Panc1 (cell line): ENCODE measurements at regions not wholly inside any gene's neighbourhood (a gene's known extent, or its start where the extent isn't known, plus 50 kb on each side); places are given as distances from the start of the nearest gene placed in this dataset.

ENCODE experiments used
- ATAC-seq: fragments of 200-7000 bp; cut with Tn5 transposase; 2 replicates; pipeline ENCODE4 v1.9.1; 2020; ENCODE audit warnings: mild to moderate bottlenecking, moderate library complexity
- BruUV-seq: library from RNA; stranded (reverse); fragments of 400-500 nt; replicated peaks from 2 replicates; lab custom pipeline; 2021; lab: Mats Ljungman, UMichigan
- CTCF ChIA-PET: fragments of 300-600 bp; sonication (Branson Sonifier 250); formaldehyde crosslinking; loops from one replicate; lab custom pipeline; 2022; ENCODE audit warnings: antibody characterized with exemption; lab: Charles Lee
- POLR2A ChIA-PET: fragments of 300-600 bp; sonication (Branson Sonifier 250); formaldehyde crosslinking; loops from one replicate; lab custom pipeline; 2022; ENCODE audit warnings: antibody characterized with exemption; lab: Charles Lee
- DNase-seq: peaks from one replicate; pipeline ENCODE4 v3.0.0-alpha.2; 2010; ENCODE audit warnings: low read depth, low spot score
- H3K27ac ChIP-seq: 2 replicates; pipeline ENCODE4 v1.5.1; 2011; ENCODE audit warnings: mild to moderate bottlenecking, low read length, inconsistent platforms
- H3K27me3 ChIP-seq: fragments of 200-500 bp; sonication (Bioruptor generic); 2 replicates; pipeline ENCODE4 v1.6.0; 2014; ENCODE audit warnings: low read length, inconsistent platforms; ENCODE audit not compliant: control insufficient read depth, insufficient read depth
- H3K36me3 ChIP-seq: fragments of 200-500 bp; sonication (Bioruptor generic); 2 replicates; pipeline ENCODE4 v1.5.1; 2014; ENCODE audit warnings: inconsistent platforms, mild to moderate bottlenecking, low read length, moderate library complexity; ENCODE audit not compliant: control insufficient read depth, insufficient read depth
- H3K4me1 ChIP-seq: 2 replicates; pipeline ENCODE4 v1.5.1; 2011; ENCODE audit warnings: inconsistent platforms, mild to moderate bottlenecking, low read length, moderate library complexity; ENCODE audit not compliant: control insufficient read depth, insufficient read depth
- H3K4me3 ChIP-seq, 2 experiments: 2 replicates each; pipeline ENCODE4 v1.5.1; 2011 to 2012; ENCODE audit warnings: low read depth in 2 of 2, low read length in 2 of 2, mild to moderate bottlenecking in 2 of 2, inconsistent platforms in 1 of 2, moderate library complexity in 1 of 2
- H3K9me3 ChIP-seq: fragments of 200-500 bp; sonication (Bioruptor generic); 2 replicates; pipeline ENCODE4 v1.5.1; 2014; ENCODE audit warnings: low read depth, mild to moderate bottlenecking, inconsistent platforms, low read length, moderate library complexity; ENCODE audit not compliant: control insufficient read depth, insufficient read depth
- POLR2AphosphoS5 ChIP-seq: IDR thresholded peaks from 2 replicates; pipeline ENCODE4 v1.6.1; 2012; ENCODE audit warnings: mild to moderate bottlenecking, low read depth, low read length, moderate library complexity
- SIN3A ChIP-seq: IDR thresholded peaks from 2 replicates; pipeline ENCODE4 v1.6.1; 2012; ENCODE audit warnings: low read depth, mild to moderate bottlenecking, low read length, moderate library complexity, borderline replicate concordance; ENCODE audit not compliant: insufficient read depth
- TCF7L2 ChIP-seq: IDR thresholded peaks from 2 replicates; pipeline ENCODE4 v1.6.1; 2011; ENCODE audit warnings: mild to moderate bottlenecking, low read depth, low read length, inconsistent platforms
- in situ Hi-C: cut with HindIII; loops from 2 replicates; pipeline ENCODE4 v1.10.0; 2016; ENCODE audit warnings: low sequenced_read_pairs, low pct_unique_long_range_greater_than_20kb
- intact Hi-C: fragments of 100-400 bp; cut with micrococcal nuclease; formaldehyde crosslinking; loops from one replicate; pipeline ENCODE4 v1.10.0; 2022; ENCODE audit not compliant: unreplicated experiment
- TF ChIP-seq, protein P1 (sequence below), 2 experiments: IDR thresholded peaks; 2 replicates each; pipeline ENCODE4 v1.6.1; 2011 to 2012; ENCODE audit warnings: low read depth in 2 of 2, control low read depth in 1 of 2, low read length in 1 of 2, mild to moderate bottlenecking in 1 of 2, moderate library complexity in 1 of 2; ENCODE audit not compliant: insufficient read depth in 1 of 2
- TF ChIP-seq, protein P2 (sequence below): fragments of 450-650 bp; IDR thresholded peaks from 2 replicates; pipeline ENCODE4 v1.5.1; 2017; ENCODE audit warnings: mild to moderate bottlenecking

DNA sequence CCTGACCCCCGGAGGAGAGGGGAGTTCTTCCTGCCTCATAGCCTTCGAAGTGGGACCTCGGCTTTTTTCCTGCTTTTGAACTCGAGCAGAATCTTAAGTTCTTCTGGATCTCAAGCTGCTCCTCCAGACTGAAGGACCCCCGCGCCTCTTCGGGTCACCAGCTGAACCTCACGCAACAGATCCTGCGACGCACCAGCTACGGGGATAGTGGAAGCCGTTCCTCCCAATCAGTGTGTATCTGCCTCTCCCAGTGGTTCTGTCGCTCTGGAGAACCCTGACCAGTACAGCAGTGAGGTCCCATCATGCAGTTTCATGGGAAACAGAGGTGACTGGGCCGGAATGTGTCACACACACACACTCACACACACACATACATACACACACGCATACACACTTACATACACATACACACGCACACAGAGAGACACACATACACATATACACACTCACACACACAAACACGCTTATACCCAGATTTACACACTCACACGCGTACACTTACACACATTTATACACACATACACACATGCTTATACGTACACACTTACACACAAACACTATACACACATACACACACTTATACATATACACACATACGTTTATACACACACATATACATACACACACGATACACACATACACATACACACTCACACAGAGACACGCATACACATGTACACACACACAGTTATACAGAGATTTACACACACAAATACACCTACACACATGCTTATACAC, 170.0 kb downstream of the TTLL2 start:
- in situ Hi-C loops (no loop called here), intact Hi-C loops (no loop called here)
- ATAC-seq (no peak), DNase-seq (no peak)
- TF ChIP-seq TCF7L2 (no peak), SIN3A (no peak), POLR2AphosphoS5 (no peak)
- TF ChIP-seq, protein P1, sequence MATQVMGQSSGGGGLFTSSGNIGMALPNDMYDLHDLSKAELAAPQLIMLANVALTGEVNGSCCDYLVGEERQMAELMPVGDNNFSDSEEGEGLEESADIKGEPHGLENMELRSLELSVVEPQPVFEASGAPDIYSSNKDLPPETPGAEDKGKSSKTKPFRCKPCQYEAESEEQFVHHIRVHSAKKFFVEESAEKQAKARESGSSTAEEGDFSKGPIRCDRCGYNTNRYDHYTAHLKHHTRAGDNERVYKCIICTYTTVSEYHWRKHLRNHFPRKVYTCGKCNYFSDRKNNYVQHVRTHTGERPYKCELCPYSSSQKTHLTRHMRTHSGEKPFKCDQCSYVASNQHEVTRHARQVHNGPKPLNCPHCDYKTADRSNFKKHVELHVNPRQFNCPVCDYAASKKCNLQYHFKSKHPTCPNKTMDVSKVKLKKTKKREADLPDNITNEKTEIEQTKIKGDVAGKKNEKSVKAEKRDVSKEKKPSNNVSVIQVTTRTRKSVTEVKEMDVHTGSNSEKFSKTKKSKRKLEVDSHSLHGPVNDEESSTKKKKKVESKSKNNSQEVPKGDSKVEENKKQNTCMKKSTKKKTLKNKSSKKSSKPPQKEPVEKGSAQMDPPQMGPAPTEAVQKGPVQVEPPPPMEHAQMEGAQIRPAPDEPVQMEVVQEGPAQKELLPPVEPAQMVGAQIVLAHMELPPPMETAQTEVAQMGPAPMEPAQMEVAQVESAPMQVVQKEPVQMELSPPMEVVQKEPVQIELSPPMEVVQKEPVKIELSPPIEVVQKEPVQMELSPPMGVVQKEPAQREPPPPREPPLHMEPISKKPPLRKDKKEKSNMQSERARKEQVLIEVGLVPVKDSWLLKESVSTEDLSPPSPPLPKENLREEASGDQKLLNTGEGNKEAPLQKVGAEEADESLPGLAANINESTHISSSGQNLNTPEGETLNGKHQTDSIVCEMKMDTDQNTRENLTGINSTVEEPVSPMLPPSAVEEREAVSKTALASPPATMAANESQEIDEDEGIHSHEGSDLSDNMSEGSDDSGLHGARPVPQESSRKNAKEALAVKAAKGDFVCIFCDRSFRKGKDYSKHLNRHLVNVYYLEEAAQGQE (IDR thresholded peaks at IDR 0.05; ENCODE audit: insufficient read depth in 1 of 2, low read depth in 2 of 2, low read length in 1 of 2), result no peak
- BruUV-seq, result no TSS peak
- CTCF ChIA-PET, result no interaction called here
- POLR2A ChIA-PET, result no interaction called here
- H3K27ac ChIP-seq, result no peak overlapping the region
- H3K4me3 ChIP-seq, result no peak overlapping the region
- H3K36me3 ChIP-seq, result no peaks in the 10 kb centered on the region
- H3K27me3 ChIP-seq, result peaks cover 18% of the 10 kb centered on the region
- no peaks in the 10 kb centered on the region for H3K9me3 ChIP-seq
- H3K4me1 ChIP-seq, result no peaks in the 10 kb centered on the region

DNA sequence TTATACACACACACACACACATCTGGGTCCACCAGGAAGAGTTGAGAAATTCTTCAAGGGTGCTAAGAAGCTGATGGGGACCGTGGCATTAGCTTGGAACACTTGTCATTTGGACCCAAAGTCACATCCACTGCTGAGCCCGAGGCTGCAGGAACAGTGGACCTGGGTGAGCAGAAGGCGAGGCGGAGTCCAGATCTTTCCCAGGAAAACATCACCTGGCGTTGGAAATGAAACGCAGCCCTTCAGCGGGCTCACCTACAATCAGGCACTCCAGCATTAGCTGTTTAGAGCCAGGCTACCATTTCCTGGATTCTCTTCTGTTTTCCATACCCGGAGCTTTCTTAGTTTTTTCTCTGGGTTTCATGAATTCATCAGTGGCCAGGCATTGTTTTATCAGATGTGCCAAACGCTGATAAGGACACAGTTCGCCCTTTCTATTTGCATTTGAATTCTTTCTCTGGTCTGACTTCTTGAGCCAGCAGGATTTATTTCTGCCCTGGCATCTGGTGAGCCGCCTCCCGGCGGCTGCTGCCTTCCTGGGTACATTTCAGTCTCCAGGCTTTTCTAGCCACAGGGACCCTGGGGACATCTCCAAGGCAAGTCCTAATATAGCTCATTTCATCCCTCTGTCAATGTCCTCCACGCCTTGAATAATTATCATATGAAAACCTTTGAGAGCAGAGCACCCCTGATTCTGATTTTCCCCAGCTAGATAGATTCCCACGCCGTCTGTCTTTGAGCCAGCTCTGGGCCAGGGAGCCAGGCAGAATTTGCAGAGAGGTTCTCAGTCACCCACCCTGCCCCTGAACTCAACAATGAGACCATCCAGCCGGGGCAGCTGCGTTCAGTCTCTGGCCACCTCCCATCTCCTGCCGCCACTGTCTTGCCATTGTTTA, 170.9 kb downstream of the TTLL2 start:
- ATAC-seq (no peak; the same call in 1 of the 2 replicates), DNase-seq (no peak)
- intact Hi-C loops (no loop called here), in situ Hi-C loops (no loop called here)
- POLR2A ChIA-PET, result no interaction called here
- no TSS peak for BruUV-seq
- no peak overlapping the region for H3K4me3 ChIP-seq
- peaks cover 14% of the 10 kb centered on the region for H3K27me3 ChIP-seq
- H3K36me3 ChIP-seq, result no peaks in the 10 kb centered on the region
- H3K27ac ChIP-seq, result no peak overlapping the region
- no peaks in the 10 kb centered on the region for H3K9me3 ChIP-seq
- H3K4me1 ChIP-seq, result no peaks in the 10 kb centered on the region
- CTCF ChIA-PET, result interaction anchor here (0.6 kb wide), 1 partner anchor 332 kb away, joined by 3 read pairs; no protein-coding TSS in a partner anchor
- TF ChIP-seq, protein P1 (IDR thresholded peaks at IDR 0.05; ENCODE audit: insufficient read depth in 1 of 2, low read depth in 2 of 2, low read length in 1 of 2), result no peak
- TF ChIP-seq, protein P2, sequence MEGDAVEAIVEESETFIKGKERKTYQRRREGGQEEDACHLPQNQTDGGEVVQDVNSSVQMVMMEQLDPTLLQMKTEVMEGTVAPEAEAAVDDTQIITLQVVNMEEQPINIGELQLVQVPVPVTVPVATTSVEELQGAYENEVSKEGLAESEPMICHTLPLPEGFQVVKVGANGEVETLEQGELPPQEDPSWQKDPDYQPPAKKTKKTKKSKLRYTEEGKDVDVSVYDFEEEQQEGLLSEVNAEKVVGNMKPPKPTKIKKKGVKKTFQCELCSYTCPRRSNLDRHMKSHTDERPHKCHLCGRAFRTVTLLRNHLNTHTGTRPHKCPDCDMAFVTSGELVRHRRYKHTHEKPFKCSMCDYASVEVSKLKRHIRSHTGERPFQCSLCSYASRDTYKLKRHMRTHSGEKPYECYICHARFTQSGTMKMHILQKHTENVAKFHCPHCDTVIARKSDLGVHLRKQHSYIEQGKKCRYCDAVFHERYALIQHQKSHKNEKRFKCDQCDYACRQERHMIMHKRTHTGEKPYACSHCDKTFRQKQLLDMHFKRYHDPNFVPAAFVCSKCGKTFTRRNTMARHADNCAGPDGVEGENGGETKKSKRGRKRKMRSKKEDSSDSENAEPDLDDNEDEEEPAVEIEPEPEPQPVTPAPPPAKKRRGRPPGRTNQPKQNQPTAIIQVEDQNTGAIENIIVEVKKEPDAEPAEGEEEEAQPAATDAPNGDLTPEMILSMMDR, result no peak
- no peak for TF ChIP-seq POLR2AphosphoS5
